Transverse colon (tissue), 4 donors: ENCODE measurements at regions not wholly inside any gene's neighbourhood (a gene's known extent, or its start where the extent isn't known, plus 50 kb on each side); places are given as distances from the start of the nearest gene placed in this dataset.

Source experiments
- POLR2AphosphoS5 ChIP-seq, 3 donors: sonication (generic); formaldehyde crosslinking; IDR thresholded peaks; one replicate each; pipeline ENCODE4 v1.6.1; 2016; ENCODE audit warnings: antibody characterized with exemption in 3 of 3
- TF ChIP-seq, protein P1 (sequence below), 5 experiments: fragments of 200-600 bp in 3 of 5; fragments of 450-650 bp in 2 of 5; sonication (generic) in 3 of 5; IDR thresholded peaks; 1 replicate in 2 of 5; 2 replicates in 3 of 5; pipeline ENCODE4 v1.5.1; 2016 to 2017; ENCODE audit warnings: antibody characterized with exemption in 5 of 5, inconsistent platforms in 3 of 5, mild to moderate bottlenecking in 2 of 5, moderate library complexity in 1 of 5

DNA sequence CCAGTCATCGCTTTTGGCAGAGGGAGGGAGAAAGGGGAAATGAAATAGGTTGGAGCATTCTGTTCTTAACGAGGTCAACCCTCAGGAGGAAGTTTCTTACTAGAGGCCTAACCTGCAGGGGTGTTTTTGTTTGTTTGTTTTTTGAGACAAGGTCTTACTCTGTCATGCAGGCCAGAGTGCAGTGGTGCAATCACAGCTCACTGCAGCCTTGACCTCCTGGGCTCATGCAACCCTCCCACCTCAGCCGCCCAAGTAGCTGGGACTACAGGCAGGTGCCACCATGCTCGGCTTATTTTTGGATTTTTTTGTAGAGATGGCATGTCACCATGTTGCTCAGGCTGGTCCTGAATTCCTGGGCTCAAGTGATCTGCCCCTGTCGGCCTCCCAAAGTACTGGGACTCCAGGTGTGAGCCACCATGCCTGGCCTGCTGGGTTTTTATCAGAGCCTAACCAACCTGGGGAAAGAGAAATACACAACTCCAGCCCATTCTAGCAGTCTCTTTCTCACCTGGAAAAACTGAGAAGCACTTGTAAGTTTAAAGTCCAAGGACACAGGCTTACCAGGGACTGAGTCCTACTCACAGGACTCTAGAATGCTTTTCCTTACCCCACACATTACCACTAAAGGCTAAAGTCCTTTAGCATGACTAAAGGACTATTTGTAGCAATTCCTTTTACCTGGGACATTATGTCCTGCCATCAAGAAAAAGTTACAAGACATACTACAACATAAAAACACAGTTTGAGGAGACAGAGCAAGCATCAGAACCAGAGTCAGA lies 101.0 kb upstream of the EGFR start:
- TF ChIP-seq, protein P1, sequence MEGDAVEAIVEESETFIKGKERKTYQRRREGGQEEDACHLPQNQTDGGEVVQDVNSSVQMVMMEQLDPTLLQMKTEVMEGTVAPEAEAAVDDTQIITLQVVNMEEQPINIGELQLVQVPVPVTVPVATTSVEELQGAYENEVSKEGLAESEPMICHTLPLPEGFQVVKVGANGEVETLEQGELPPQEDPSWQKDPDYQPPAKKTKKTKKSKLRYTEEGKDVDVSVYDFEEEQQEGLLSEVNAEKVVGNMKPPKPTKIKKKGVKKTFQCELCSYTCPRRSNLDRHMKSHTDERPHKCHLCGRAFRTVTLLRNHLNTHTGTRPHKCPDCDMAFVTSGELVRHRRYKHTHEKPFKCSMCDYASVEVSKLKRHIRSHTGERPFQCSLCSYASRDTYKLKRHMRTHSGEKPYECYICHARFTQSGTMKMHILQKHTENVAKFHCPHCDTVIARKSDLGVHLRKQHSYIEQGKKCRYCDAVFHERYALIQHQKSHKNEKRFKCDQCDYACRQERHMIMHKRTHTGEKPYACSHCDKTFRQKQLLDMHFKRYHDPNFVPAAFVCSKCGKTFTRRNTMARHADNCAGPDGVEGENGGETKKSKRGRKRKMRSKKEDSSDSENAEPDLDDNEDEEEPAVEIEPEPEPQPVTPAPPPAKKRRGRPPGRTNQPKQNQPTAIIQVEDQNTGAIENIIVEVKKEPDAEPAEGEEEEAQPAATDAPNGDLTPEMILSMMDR (IDR thresholded peaks at IDR 0.05) = no peak
- no peak for TF ChIP-seq POLR2AphosphoS5 (IDR thresholded peaks at IDR 0.05)
